GM12865 (cell line): ENCODE measurements at regions not wholly inside any gene's neighbourhood (a gene's known extent, or its start where the extent isn't known, plus 50 kb on each side); places are given as distances from the start of the nearest gene placed in this dataset.

Experiments used
- DNase-seq: peaks from one replicate; pipeline ENCODE4 v3.0.0; 2010; ENCODE audit warnings: low read depth
- H3K4me3 ChIP-seq: 2 replicates; pipeline ENCODE4 v1.5.1; 2011; ENCODE audit warnings: mild to moderate bottlenecking, low read depth, low read length, control low read depth
- CTCF ChIP-seq: IDR thresholded peaks from 2 replicates; pipeline ENCODE4 v1.5.1; 2011; ENCODE audit warnings: low read length, control low read depth, low read depth, inconsistent platforms; ENCODE audit not compliant: insufficient read depth; ENCODE audit errors: missing control alignments

GRCh38 chr22:19648419-19648929, 65.8 kb upstream of the SEPTIN5 start:
- H3K4me3 ChIP-seq: no peak overlapping the region
- TF ChIP-seq CTCF: no peak
- DNase-seq: no peak

- H3K4me3 ChIP-seq: no peak overlapping the region
- TF ChIP-seq CTCF: no peak
- no peak for DNase-seq
Observed at GRCh38 chr22:19652316-19652715, 62.0 kb upstream of the SEPTIN5 start.

- no peak for DNase-seq
- TF ChIP-seq CTCF: no peak
Observed at GRCh38 chr22:19654338-19654987, 59.8 kb upstream of the SEPTIN5 start.

DNA sequence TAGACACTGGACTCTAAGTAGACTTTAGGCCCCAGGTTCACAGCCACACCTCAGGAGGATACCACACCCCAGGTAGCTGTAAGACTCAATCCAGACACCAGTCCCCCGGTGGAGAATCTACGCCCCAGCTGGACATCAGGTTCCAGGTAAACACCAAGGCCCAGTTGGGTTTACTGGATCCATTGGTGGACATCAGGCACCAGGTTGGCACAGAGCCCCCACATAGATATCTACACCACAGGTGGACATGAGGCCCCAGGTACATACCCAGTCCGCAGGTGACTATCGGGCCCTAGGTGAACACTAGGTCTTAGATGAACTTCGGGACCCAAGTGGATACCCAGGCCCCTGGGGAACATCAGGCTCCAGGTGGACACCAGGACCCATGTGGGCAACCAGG, 58.9 kb upstream of the SEPTIN5 start:
- TF ChIP-seq CTCF: no peak
- no peak overlapping the region for H3K4me3 ChIP-seq
- no peak for DNase-seq

More at GRCh38 chr22:19654338-19654987, 59.8 kb upstream of the SEPTIN5 start:
- H3K4me3 ChIP-seq: no peak overlapping the region

GRCh38 chr22:19656541-19657251, 57.6 kb upstream of the SEPTIN5 start:
- no peak for TF ChIP-seq CTCF
- no peak for DNase-seq
- H3K4me3 ChIP-seq: no peak overlapping the region

DNA sequence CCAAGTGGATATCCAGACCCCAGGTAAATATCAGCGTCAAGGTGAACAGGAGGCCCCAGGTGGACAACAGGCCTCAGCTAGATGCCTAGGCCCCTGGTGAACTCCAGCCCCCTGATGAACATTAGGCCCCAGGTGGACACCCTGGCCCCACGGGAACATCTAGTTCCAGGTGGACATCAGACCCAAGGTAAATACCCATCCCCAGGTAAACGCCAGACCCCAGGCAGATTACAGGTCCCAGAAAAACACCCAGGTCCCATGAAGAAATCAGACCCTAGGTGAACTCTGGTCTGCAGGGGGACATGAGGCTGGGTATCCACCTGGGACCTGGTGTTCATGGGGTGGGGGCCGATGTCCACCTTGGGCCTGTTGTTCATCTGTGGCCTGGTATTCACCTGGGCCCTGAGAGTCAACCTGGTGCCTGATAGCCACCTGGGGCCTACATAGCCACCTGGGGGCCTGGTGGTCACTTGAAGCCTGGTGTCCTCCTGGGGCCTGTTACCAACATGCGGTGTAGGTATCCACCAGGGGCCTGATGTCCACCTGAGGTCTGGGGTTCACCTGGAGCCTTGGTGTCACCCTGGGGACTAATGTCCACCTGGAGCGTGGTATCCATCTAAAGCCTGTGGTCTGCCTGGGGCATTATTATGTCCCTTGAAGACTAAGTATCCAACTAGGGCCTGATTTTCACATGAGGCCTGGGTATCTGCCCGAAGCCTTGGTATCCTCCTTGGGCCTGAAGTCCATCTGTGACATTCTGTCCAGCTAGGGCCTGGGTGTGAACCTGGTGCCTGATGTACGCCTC, 56.8 kb upstream of the SEPTIN5 start:
- H3K4me3 ChIP-seq: no peak overlapping the region
- no peak for TF ChIP-seq CTCF
- no peak for DNase-seq
